ENCODE measurements at regions not wholly inside any gene's neighbourhood (a gene's known extent, or its start where the extent isn't known, plus 50 kb on each side); places are given as distances from the start of the nearest gene placed in this dataset.

GRCh38 chr14:89040460-89041256, 216.2 kb downstream of the TTC8 start:
- Histone ChIP-seq H4K20me1 (replicated peaks in 1 of 2; ENCODE audit: control insufficient read depth in 1 of 2, insufficient read depth in 2 of 2, low read length in 2 of 2) (no peaks in the 10 kb centered on the region), H3K23me2 (ENCODE audit: low read depth, low read length) (peaks cover 2% of the 10 kb centered on the region; the same call in 1 of the 2 replicates), H4K5ac (ENCODE audit: insufficient read length, low read depth, low read length) (peak overlapping the region; percentile 54), H3K4me2 (ENCODE audit: insufficient read depth in 1 of 2, low read depth in 2 of 2, low read length in 2 of 2) (peak overlapping the region; percentile 14 to 81), H2BK5ac (ENCODE audit: low read depth, low read length) (peak overlapping the region; percentile 92), H3K4me1 (replicated peaks in 1 of 4; ENCODE audit: control insufficient read depth in 3 of 4, insufficient read depth in 4 of 4, low read length in 3 of 4) (peaks cover 0 to 10% (median 7%) of the 10 kb centered on the region in 4 experiments; a peak in 6 of 7 replicates), H2AK5ac (ENCODE audit: low read depth, low read length) (no peak overlapping the region), H3K56ac (replicated peaks; ENCODE audit: insufficient read length, low read depth, low read length) (peak overlapping the region; percentile 38), H2BK12ac (ENCODE audit: low read depth, low read length) (peak overlapping the region; percentile 96; the same call in 1 of the 2 replicates), H2BK15ac (ENCODE audit: low read length) (0 out of 2 replicates have a peak overlapping the region, but pooled peaks have one; percentile 48), H3K27ac (ENCODE audit: low read depth, low read length) (no peak overlapping the region; the same call in 1 of the 2 replicates), H3K9ac (replicated peaks in 1 of 4; ENCODE audit: extremely low read depth in 1 of 4, low read depth in 3 of 4, low read length in 3 of 4) (no peak overlapping the region; a peak in 3 of 7 replicates), H3K9me3 (ENCODE audit: insufficient read depth in 2 of 2, low read depth in 1 of 2, low read length in 1 of 2) (peaks cover 0 to 6% of the 10 kb centered on the region in 2 experiments; a peak in 1 of 4 replicates), H3K4me3 (ENCODE audit: extremely low read depth in 1 of 4, insufficient read depth in 2 of 4, low read depth in 3 of 4, low read length in 4 of 4) (peak overlapping the region in 3 of 4 experiments; percentile 16 to 53 (median 22); a peak in 4 of 8 replicates), H3K36me3 (ENCODE audit: control insufficient read depth in 2 of 4, insufficient read depth in 4 of 4, low read length in 3 of 4) (no peaks in the 10 kb centered on the region), H4K8ac (ENCODE audit: extremely low read depth, insufficient read depth, low read length) (peak overlapping the region; percentile 76), H2AFZ (ENCODE audit: low read length) (peak overlapping the region; percentile 96), H3K79me2 (ENCODE audit: control insufficient read depth in 1 of 2, insufficient read depth in 2 of 2, low read length in 2 of 2) (no peaks in the 10 kb centered on the region; a peak in 1 of 4 replicates), H3K18ac (ENCODE audit: extremely low read depth, low read length) (peak overlapping the region; percentile 98), H2BK120ac (replicated peaks; ENCODE audit: low read depth, low read length) (peak overlapping the region; percentile 93), H3K14ac (ENCODE audit: insufficient read length) (no peak overlapping the region), H4K91ac (replicated peaks; ENCODE audit: insufficient read length, low read length) (peak overlapping the region; percentile 95), H3K23ac (ENCODE audit: insufficient read length) (no peak overlapping the region), H2BK20ac (ENCODE audit: low read length) (peak overlapping the region; percentile 83; the same call in 1 of the 2 replicates), H3K4ac (replicated peaks; ENCODE audit: insufficient read length, low read depth, low read length) (peak overlapping the region; percentile 57), H3K79me1 (ENCODE audit: low read depth, low read length) (no peaks in the 10 kb centered on the region), H3K27me3 (replicated peaks in 1 of 4; ENCODE audit: control insufficient read depth in 3 of 4, extremely low read depth in 1 of 4, insufficient read depth in 3 of 4, low read length in 3 of 4) (no peaks in the 10 kb centered on the region)
- POLR2A ChIA-PET (ENCODE audit: partially characterized antibody), result interaction anchor here (0.7 to 1.7 kb wide), 4 partner anchors 13 to 375 kb away, joined by 3 to 4 read pairs (median 3); no protein-coding TSS in a partner anchor
- FAIRE-seq, result peak; percentile 42
- 27% methylated on average over 30 of the region's 31 CpGs; no CpG with 5 or more reads in 1 of the 2 experiments for WGBS, 2 experiments (ENCODE audit: extremely low coverage in 1 of 2, insufficient coverage in 1 of 2, insufficient read length in 1 of 2, insufficient replicate concordance in 2 of 2, low coverage in 1 of 2, low lambda C conversion rate in 2 of 2, missing lambda C conversion rate in 1 of 2)
- DNase-seq (ENCODE audit: low read depth in 1 of 2, low spot score in 2 of 2), result peak; percentile 59 to 99
- CTCF ChIA-PET (ENCODE audit: partially characterized antibody), result interaction anchor here (0.8 to 2.9 kb wide), 31 partner anchors 8 to 874 kb away, joined by 3 to 21 read pairs (median 3); no protein-coding TSS in a partner anchor
- TF ChIP-seq JUND (IDR thresholded peaks at IDR 0.05; ENCODE audit: low read length) (peak; percentile 82), MAX (IDR thresholded peaks at IDR 0.05) (peak; percentile 69), CHD2 (IDR thresholded peaks at IDR 0.05; ENCODE audit: low read length) (no peak), RAD21 (IDR thresholded peaks at IDR 0.05 in 1 of 2, conservative IDR thresholded peaks at IDR 0.05 in 1 of 2; ENCODE audit: low read depth in 2 of 2, low read length in 2 of 2) (peak; percentile 94 to 97), CEBPB (IDR thresholded peaks at IDR 0.05; ENCODE audit: low read depth, low read length) (peak; percentile 55; the same call in 1 of the 2 replicates), POLR2A (IDR thresholded peaks at IDR 0.05; ENCODE audit: control extremely low read depth in 1 of 2, low read depth in 2 of 2, low read length in 2 of 2) (0 out of 3 replicates have a peak, but pooled peaks of 1 of the 2 experiments have one; percentile 19), POU5F1 (IDR thresholded peaks at IDR 0.05; ENCODE audit: low read depth, low read length) (no peak), HDAC2 (IDR thresholded peaks at IDR 0.05; ENCODE audit: borderline replicate concordance in 1 of 2, low read depth in 2 of 2, low read length in 2 of 2) (0 out of 4 replicates have a peak, but pooled peaks of 1 of the 2 experiments have one; percentile 24), RNF2 (IDR thresholded peaks at IDR 0.05; ENCODE audit: borderline replicate concordance, low read depth, low read length, missing control alignments, poor library complexity, severe bottlenecking) (no peak), MAFK (IDR thresholded peaks at IDR 0.05; ENCODE audit: low read depth, low read length) (no peak)

All from H1 (cell line).